Heart left ventricle (tissue), 13 donors: ENCODE measurements at regions not wholly inside any gene's neighbourhood (a gene's known extent, or its start where the extent isn't known, plus 50 kb on each side); places are given as distances from the start of the nearest gene placed in this dataset.

Experiments
- CTCF ChIP-seq, 12 donors: fragments of 200-600 bp; sonication (generic) in 4 of 12; IDR thresholded peaks; one replicate each; pipeline versions ENCODE4 v1.5.0 to v1.8.0; 2018 to 2022; ENCODE audit warnings: antibody characterized with exemption in 12 of 12, mild to moderate bottlenecking in 5 of 12
- POLR2A ChIP-seq, 2 donors: fragments of 450-650 bp; IDR thresholded peaks; one replicate each; pipeline ENCODE4 v1.6.1; 2017; ENCODE audit warnings: antibody characterized with exemption in 2 of 2, mild to moderate bottlenecking in 2 of 2, moderate library complexity in 2 of 2
- donor health status: ischemic (EF 13 %, LVEDD 7.1; RV severe dilation, severe dysfunction).
- donor health status: DM: no; HTN: yes; CAD: no.
- donor health status: DM: no; HTN: no; CAD: no.
- donor health status: ischemic (EF 25% LVEDD 6.9; RV normal size, moderate dysfunction).
- donor health status: ischemic (EF 25% LVEDD 5.7; RV mildly dilated, moderate dysfunction).
- donor health status: ischemic (EF 35%, LVEDD 5.7; RV mildly dilated, moderate dysfunction).
- donor health status: nonischemic (EF 11% LVEDD 7.7; RV severe dilation, severe dysfunction).
- donor health status: DM: yes; HTN: yes; CAD: no.
- donor health status: PGD.
- donor health status: ischemic (EF 29% LVEDD 5.4; RV normal size, mild dysfunction).
- donor health status: nonischemic (EF 23%, LVEDD 6.1; RV moderate dilation, normal function).

- TF ChIP-seq POLR2A (IDR thresholded peaks at IDR 0.05) (no peak), CTCF (IDR thresholded peaks at IDR 0.05) (no peak)
Measured at GRCh38 chr17:63361182-63361581, 84.9 kb downstream of the CYB561 start.
